Activated CD4-positive, alpha-beta T cell treated with anti-CD3 and anti-CD28 coated beads, Interleukin-2, Interleukin-6, amounts not matched to agents 100 ng/mL and 50 ng/mL, durations not matched to agents 16 hours and 8 hours (primary cell): ENCODE measurements at regions not wholly inside any gene's neighbourhood (a gene's known extent, or its start where the extent isn't known, plus 50 kb on each side); places are given as distances from the start of the nearest gene placed in this dataset.
"Not testable (repeated sequence)": the region's sequence is repeated elsewhere in the genome, so short reads cannot be mapped to it uniquely, and the experiment has no call there.

Experiments used
- DNase-seq: peaks from one replicate; pipeline ENCODE4 v3.0.0-alpha.2; 2020

DNA sequence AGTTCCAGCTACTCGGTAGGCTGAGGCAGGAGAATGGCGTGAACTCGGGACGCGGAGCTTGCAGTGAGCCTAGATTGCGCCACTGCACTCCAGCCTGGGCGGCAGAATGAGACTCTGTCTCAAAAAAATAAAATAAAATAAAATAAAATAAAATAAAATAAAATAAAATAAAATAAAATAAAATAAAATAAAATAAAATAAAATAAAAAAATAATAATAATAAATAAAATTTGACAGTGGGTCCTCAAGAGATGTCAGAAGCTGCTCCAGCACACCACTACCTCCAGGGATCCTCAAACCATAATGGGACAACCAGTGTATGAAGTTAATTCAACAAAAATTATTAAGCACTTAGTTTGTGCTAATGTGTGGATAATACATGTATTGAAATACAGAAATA is 97.4 kb downstream of the SLC17A6 start:
- DNase-seq, result not testable (repeated sequence)

DNA sequence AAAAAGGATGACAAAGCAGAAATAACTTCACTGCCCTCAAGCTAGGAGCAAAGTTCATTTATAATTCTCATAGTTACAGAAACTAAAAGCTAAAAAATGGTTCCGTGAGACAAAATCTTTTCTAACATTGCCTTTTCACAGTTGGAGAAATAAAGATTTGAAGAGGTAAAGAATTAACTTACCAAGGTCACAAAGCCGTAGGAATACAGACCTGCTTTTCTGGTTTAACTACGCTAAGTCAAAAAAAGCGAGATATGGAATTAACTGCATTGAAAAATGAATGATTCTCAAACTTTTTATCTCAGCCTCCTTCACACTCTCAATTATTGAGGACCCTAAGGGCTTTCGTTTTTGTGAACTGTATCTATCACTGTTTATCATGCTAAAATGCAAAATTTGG is 95.3 kb downstream of the SLC17A6 start:
- DNase-seq, result no peak

GRCh38 chr11:22433094-22433455 is 94.9 kb downstream of the SLC17A6 start:
- DNase-seq, result no peak

- peak; percentile 7 for DNase-seq
Observed at GRCh38 chr11:22432291-22433093, 94.3 kb downstream of the SLC17A6 start.

- DNase-seq, result no peak
Observed at GRCh38 chr11:22431106-22431505, 92.9 kb downstream of the SLC17A6 start.

- no peak for DNase-seq
Observed at GRCh38 chr11:22430639-22431038, 92.5 kb downstream of the SLC17A6 start.

DNA sequence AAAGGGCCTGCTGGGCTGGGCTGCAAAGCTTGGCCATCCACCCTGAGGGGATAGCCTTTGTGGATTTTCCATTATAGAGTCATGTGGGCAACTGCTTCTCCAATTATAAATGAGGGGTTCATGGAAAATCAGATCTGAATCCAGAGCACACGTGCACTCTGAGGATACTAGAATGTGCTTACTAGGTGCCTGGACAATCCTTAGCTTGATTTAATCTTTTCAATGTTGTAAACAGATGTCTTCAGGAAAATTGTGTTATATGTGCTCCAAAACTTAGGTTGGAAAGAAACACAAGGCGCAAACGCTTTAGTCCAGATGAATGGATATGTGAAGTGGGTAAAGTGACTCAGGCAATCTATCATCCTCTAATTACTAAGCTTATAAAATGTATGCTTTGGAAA is 92.0 kb downstream of the SLC17A6 start:
- no peak for DNase-seq
